Adrenal gland (tissue), 9 donors: ENCODE measurements at regions not wholly inside any gene's neighbourhood (a gene's known extent, or its start where the extent isn't known, plus 50 kb on each side); places are given as distances from the start of the nearest gene placed in this dataset.

ENCODE experiments used
- DNase-seq, 7 donors: peaks; one replicate each; pipeline ENCODE4 v3.0.0-alpha.2; 2019 to 2020
- H3K27ac ChIP-seq, 5 donors: fragments of 200-600 bp; sonication (generic) in 4 of 5; 1 replicate in 3 of 5; 2 replicates in 2 of 5; pipeline versions ENCODE4 v1.5.1 to v1.8.0; 2016 to 2020; ENCODE audit warnings: mild to moderate bottlenecking in 1 of 5
- H3K27me3 ChIP-seq: fragments of 200-600 bp; 2 replicates; pipeline ENCODE4 v1.8.0; 2021
- H3K36me3 ChIP-seq, 2 donors: fragments of 200-600 bp; replicated peaks in 1 of 2; 1 replicate in 1 of 2; 2 replicates in 1 of 2; pipeline versions ENCODE4 v1.5.1 to v1.8.0; 2018 to 2022
- H3K4me1 ChIP-seq, 2 donors: fragments of 200-600 bp; replicated peaks in 1 of 2; 1 replicate in 1 of 2; 2 replicates in 1 of 2; pipeline versions ENCODE4 v1.5.1 to v1.8.0; 2018 to 2021
- H3K4me3 ChIP-seq, 4 donors: fragments of 200-600 bp; sonication (generic) in 3 of 4; one replicate each; pipeline ENCODE4 v1.5.1; 2016 to 2018
- H3K9me3 ChIP-seq, 3 donors: fragments of 200-600 bp; sonication (generic) in 1 of 3; replicated peaks in 1 of 3; 1 replicate in 2 of 3; 2 replicates in 1 of 3; pipeline versions ENCODE4 v1.5.1 to v1.8.0; 2016 to 2021
- CTCF ChIP-seq, 6 experiments: fragments of 450-650 bp in 4 of 6; fragments of 200-600 bp in 2 of 6; sonication (generic) in 1 of 6; IDR thresholded peaks; 1 replicate in 5 of 6; 2 replicates in 1 of 6; pipeline versions ENCODE4 v1.5.1 to v1.8.0; 2016 to 2021; ENCODE audit warnings: antibody characterized with exemption in 6 of 6, mild to moderate bottlenecking in 2 of 6, moderate library complexity in 1 of 6
- POLR2A ChIP-seq, 2 donors: fragments of 450-650 bp; IDR thresholded peaks; one replicate each; pipeline ENCODE4 v1.6.1; 2017; ENCODE audit warnings: antibody characterized with exemption in 2 of 2, mild to moderate bottlenecking in 2 of 2, moderate library complexity in 1 of 2
- WGBS, 4 donors: extraction: QIAGEN DNeasy Blood & Tissue Kit in 2 of 4; methylation state at CpG; one replicate each; pipeline versions ENCODE4 v1.1.5 to v1.1.7; 2013 to 2017; 5-methylcytosine and 5-hydroxymethylcytosine counted together
- intact Hi-C, 2 donors: fragments of 100-400 bp; cut with DNase I; formaldehyde crosslinking; loops; one replicate each; pipeline versions ENCODE4 v1.14.1 to v1.15.0; 2022 to 2023
- donor health status: healthy with polysubstance abuse.
- donor health status: Bipolar disorder and iron deficiency.
- donor health status: DM: yes; HTN: yes; CAD: no.
- donor health status: DM: no; HTN: no; CAD: no.
- donor health status: DM: no; HTN: no; CAD: no.

GRCh38 chr7:24123076-24123475 lies 160.9 kb upstream of the NPY start:
- no peaks in the 10 kb centered on the region for H3K27me3 ChIP-seq
- H3K4me3 ChIP-seq: no peak overlapping the region
- DNase-seq: no peak
- H3K4me1 ChIP-seq: no peaks in the 10 kb centered on the region
- H3K9me3 ChIP-seq: no peaks in the 10 kb centered on the region
- intact Hi-C loops: no loop called here
- no peaks in the 10 kb centered on the region for H3K36me3 ChIP-seq
- TF ChIP-seq CTCF (IDR thresholded peaks at IDR 0.05) (no peak), POLR2A (IDR thresholded peaks at IDR 0.05) (no peak)
- no peak overlapping the region for H3K27ac ChIP-seq

- intact Hi-C loops: no loop called here
- TF ChIP-seq CTCF (IDR thresholded peaks at IDR 0.05) (no peak), POLR2A (IDR thresholded peaks at IDR 0.05) (no peak)
- no peak for DNase-seq
- H3K36me3 ChIP-seq: no peaks in the 10 kb centered on the region
- H3K4me1 ChIP-seq: no peaks in the 10 kb centered on the region
- no peaks in the 10 kb centered on the region for H3K27me3 ChIP-seq
- H3K9me3 ChIP-seq: no peaks in the 10 kb centered on the region
- no peak overlapping the region for H3K4me3 ChIP-seq
- H3K27ac ChIP-seq: no peak overlapping the region
- WGBS, 4 donors: 71 to 81% (median 75%) methylated on average over 1 of the region's 1 CpG
Measured at GRCh38 chr7:24125765-24126164, 158.2 kb upstream of the NPY start.

DNA sequence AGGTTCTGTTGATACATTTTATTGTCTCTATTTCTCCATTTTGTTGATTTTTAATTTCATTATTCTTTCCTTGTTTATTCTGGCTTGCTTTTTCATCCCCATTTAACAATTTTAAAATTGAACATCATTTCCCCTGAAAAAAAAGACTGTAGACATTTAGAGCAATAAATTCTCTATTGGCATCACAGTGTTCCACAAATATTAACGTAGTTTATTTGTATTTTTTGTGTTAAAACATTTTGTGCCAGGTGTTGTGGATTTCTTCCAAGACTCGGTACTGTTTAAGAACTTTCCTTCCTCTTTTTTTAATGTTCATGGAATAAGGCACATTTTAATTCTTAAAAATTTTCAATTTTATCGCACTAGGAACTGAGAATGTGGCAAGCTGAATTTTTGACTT lies 156.1 kb upstream of the NPY start:
- H3K27ac ChIP-seq: no peak overlapping the region
- no peaks in the 10 kb centered on the region for H3K4me1 ChIP-seq
- H3K36me3 ChIP-seq: no peaks in the 10 kb centered on the region
- intact Hi-C loops: no loop called here
- WGBS, 4 donors: 64 to 79% (median 71%) methylated on average over 3 of the region's 3 CpGs
- DNase-seq: no peak
- no peak overlapping the region for H3K4me3 ChIP-seq
- TF ChIP-seq CTCF (IDR thresholded peaks at IDR 0.05) (no peak), POLR2A (IDR thresholded peaks at IDR 0.05) (no peak)
- H3K9me3 ChIP-seq: no peaks in the 10 kb centered on the region
- H3K27me3 ChIP-seq: no peaks in the 10 kb centered on the region

- Histone ChIP-seq H3K4me3 (no peak overlapping the region), H3K9me3 (no peaks in the 10 kb centered on the region), H3K4me1 (no peaks in the 10 kb centered on the region), H3K27me3 (no peaks in the 10 kb centered on the region), H3K27ac (no peak overlapping the region), H3K36me3 (no peaks in the 10 kb centered on the region)
- intact Hi-C loops: no loop called here
- WGBS, 4 donors: 25 to 61% (median 60%) methylated on average over 1 to 4 of the region's 4 CpGs
- TF ChIP-seq POLR2A (IDR thresholded peaks at IDR 0.05) (no peak), CTCF (IDR thresholded peaks at IDR 0.05) (no peak)
- DNase-seq: peak in 2 of 7 donors; percentile 2 to 16
Measured at GRCh38 chr7:24129597-24129996, 154.4 kb upstream of the NPY start.
